HG02981 (cell line): ENCODE measurements at regions not wholly inside any gene's neighbourhood (a gene's known extent, or its start where the extent isn't known, plus 50 kb on each side); places are given as distances from the start of the nearest gene placed in this dataset.
A peak's percentile ranks its signal among the peaks of the same experiment; 100 is the strongest.
"Not testable (repeated sequence)": the region's sequence is repeated elsewhere in the genome, so short reads cannot be mapped to it uniquely, and the experiment has no call there.

Source experiments
- ATAC-seq: cut with Tn5 transposase; IDR thresholded peaks from one replicate; pipeline ENCODE4 v1.9.1; 2021; ENCODE audit warnings: mild to moderate bottlenecking, moderate library complexity; ENCODE audit not compliant: unreplicated experiment

GRCh38 chr10:83492004-83492403, 647.3 kb upstream of the GHITM start:
- no peak for ATAC-seq

- ATAC-seq: no peak
These were observed 626.6 kb upstream of the GHITM start for GRCh38 chr10:83512681-83513080.

- ATAC-seq: no peak
These were observed 624.3 kb upstream of the GHITM start for GRCh38 chr10:83515001-83515400.

- no peak for ATAC-seq
These were observed 622.5 kb upstream of the GHITM start for GRCh38 chr10:83516788-83517187.

- no peak for ATAC-seq
These were observed 621.9 kb upstream of the GHITM start for GRCh38 chr10:83517456-83517855.

- ATAC-seq: no peak
These were observed 620.5 kb upstream of the GHITM start for GRCh38 chr10:83518779-83519178.

GRCh38 chr10:83520386-83520785, 618.9 kb upstream of the GHITM start:
- not testable (repeated sequence) for ATAC-seq

- ATAC-seq: no peak
These were observed 616.9 kb upstream of the GHITM start for GRCh38 chr10:83522456-83522855.

GRCh38 chr10:83522881-83523386, 616.4 kb upstream of the GHITM start:
- no peak for ATAC-seq

- ATAC-seq: no peak
These were observed 611.4 kb upstream of the GHITM start for GRCh38 chr10:83527934-83528333.

GRCh38 chr10:83533290-83533689, 606.0 kb upstream of the GHITM start:
- peak; percentile 80 for ATAC-seq

- ATAC-seq: no peak
These were observed 602.9 kb upstream of the GHITM start for GRCh38 chr10:83536426-83536825.

GRCh38 chr10:83538047-83538446, 601.3 kb upstream of the GHITM start:
- ATAC-seq: no peak

- ATAC-seq: peak; percentile 55
These were observed 599.6 kb upstream of the GHITM start for GRCh38 chr10:83539528-83540308.

- ATAC-seq: no peak
These were observed 598.3 kb upstream of the GHITM start for GRCh38 chr10:83541046-83541445.

- peak; percentile 55 for ATAC-seq
These were observed 596.4 kb upstream of the GHITM start for GRCh38 chr10:83542774-83543411.

- no peak for ATAC-seq
These were observed 595.4 kb upstream of the GHITM start for GRCh38 chr10:83543691-83544462.

- no peak for ATAC-seq
These were observed 593.4 kb upstream of the GHITM start for GRCh38 chr10:83545901-83546391.

- ATAC-seq: not testable (repeated sequence)
These were observed 588.1 kb upstream of the GHITM start for GRCh38 chr10:83551190-83551589.

- no peak for ATAC-seq
These were observed 585.9 kb upstream of the GHITM start for GRCh38 chr10:83553366-83553765.

GRCh38 chr10:83555264-83555663, 584.0 kb upstream of the GHITM start:
- ATAC-seq: peak; percentile 87
